ENCODE measurements at regions not wholly inside any gene's neighbourhood (a gene's known extent, or its start where the extent isn't known, plus 50 kb on each side); places are given as distances from the start of the nearest gene placed in this dataset.

GRCh38 chr22:47798229-47798628, 1035.8 kb downstream of the TBC1D22A start:
- H4K91ac ChIP-seq (ENCODE audit: insufficient read depth, low read depth, low read length): no peak overlapping the region
- H4K8ac ChIP-seq (ENCODE audit: low read depth in 2 of 2, low read length in 2 of 2): no peak overlapping the region
- H2BK20ac ChIP-seq (ENCODE audit: low read depth, low read length): no peak overlapping the region
- 40% methylated on average over 1 of the region's 4 CpGs; no CpG with 5 or more reads in 1 of the 2 experiments for WGBS, 2 experiments (ENCODE audit: extremely low coverage in 2 of 2, insufficient read length in 1 of 2)
- H2AK5ac ChIP-seq (ENCODE audit: low read depth, low read length): no peak overlapping the region
- no TSS peak for BruUV-seq (replicated peaks)
- no peak overlapping the region for H3K4ac ChIP-seq (ENCODE audit: low read depth, low read length)
- no peak overlapping the region for H2AK9ac ChIP-seq (replicated peaks; ENCODE audit: low read depth, low read length, poor library complexity)
- no peak overlapping the region for H3K56ac ChIP-seq (ENCODE audit: extremely low read depth, insufficient read depth, low read length)
- no peaks in the 10 kb centered on the region for H3K27me3 ChIP-seq (ENCODE audit: control insufficient read depth, insufficient read depth, low read length)
- CTCF ChIA-PET: no interaction called here
- no peak overlapping the region for H3K4me3 ChIP-seq (ENCODE audit: insufficient read depth, low read depth, low read length)
- no peak overlapping the region for H4K5ac ChIP-seq (ENCODE audit: low read depth, low read length)
- peaks cover 56% of the 10 kb centered on the region for H3K9me3 ChIP-seq (ENCODE audit: control insufficient read depth, insufficient read depth, low read length)
- H3K27ac ChIP-seq (ENCODE audit: insufficient read depth, low read length): no peak overlapping the region
- H2AFZ ChIP-seq (replicated peaks; ENCODE audit: low read length, poor library complexity): no peak overlapping the region
- H2BK15ac ChIP-seq (ENCODE audit: low read depth, low read length): no peak overlapping the region
- intact Hi-C loops (cut with micrococcal nuclease) (no loop called here), in situ Hi-C loops (cut with MboI; ENCODE audit: low sequenced_read_pairs) (no loop called here), dilution Hi-C loops (cut with HindIII; ENCODE audit: low sequenced_read_pairs, unreplicated experiment) (no loop called here)
- H3K4me1 ChIP-seq (ENCODE audit: control insufficient read depth, insufficient read depth, low read length): no peaks in the 10 kb centered on the region
- no peak overlapping the region for H3K4me2 ChIP-seq (ENCODE audit: low read depth, low read length)
- ATAC-seq (ENCODE audit: low read depth) (no peak), DNase-seq (no peak)
- POLR2A ChIA-PET (ENCODE audit: unreplicated experiment): no interaction called here
- no peak overlapping the region for H3K23ac ChIP-seq (ENCODE audit: low read depth, low read length)
- no peak overlapping the region for H3K14ac ChIP-seq (replicated peaks; ENCODE audit: low read depth, low read length)
- no peak overlapping the region for H3K18ac ChIP-seq (ENCODE audit: low read depth, low read length)
- TF ChIP-seq MXI1 (IDR thresholded peaks at IDR 0.05; ENCODE audit: borderline replicate concordance, low read depth, low read length): no peak
- no peak for TF ChIP-seq SMC3 (IDR thresholded peaks at IDR 0.05; ENCODE audit: low read depth, low read length)
- no peak for TF ChIP-seq FOS (IDR thresholded peaks at IDR 0.05; ENCODE audit: low read depth, low read length)
- TF ChIP-seq USF2 (IDR thresholded peaks at IDR 0.05; ENCODE audit: low read depth, low read length): no peak
- no peak for TF ChIP-seq BHLHE40 (IDR thresholded peaks at IDR 0.05; ENCODE audit: low read depth, low read length)
- TF ChIP-seq RFX5 (IDR thresholded peaks at IDR 0.05; ENCODE audit: low read depth, low read length): no peak
- TF ChIP-seq RAD21 (IDR thresholded peaks at IDR 0.05; ENCODE audit: low read length): no peak
- TF ChIP-seq MAZ (IDR thresholded peaks at IDR 0.05; ENCODE audit: borderline replicate concordance, low read depth, low read length): no peak
- TF ChIP-seq CTCF (conservative IDR thresholded peaks at IDR 0.05; ENCODE audit: low read depth, low read length): no peak
- no peak for TF ChIP-seq CEBPB (IDR thresholded peaks at IDR 0.05; ENCODE audit: low read depth, low read length)
- TF ChIP-seq CHD1 (IDR thresholded peaks at IDR 0.05; ENCODE audit: low read depth, low read length): no peak
- no peak for TF ChIP-seq POLR2A (IDR thresholded peaks at IDR 0.05; ENCODE audit: low read depth, low read length)
- TF ChIP-seq RCOR1 (IDR thresholded peaks at IDR 0.05; ENCODE audit: insufficient replicate concordance, low read length): no peak
- no peak for TF ChIP-seq ELK1 (IDR thresholded peaks at IDR 0.05; ENCODE audit: borderline replicate concordance, low read depth, low read length)
- TF ChIP-seq NFE2L2 (IDR thresholded peaks at IDR 0.05; ENCODE audit: low read depth, low read length): no peak
- TF ChIP-seq MAFK (IDR thresholded peaks at IDR 0.05; ENCODE audit: low read depth, low read length): no peak
- no peaks in the 10 kb centered on the region for H3K36me3 ChIP-seq (ENCODE audit: control insufficient read depth, insufficient read depth, low read length)
- H2BK5ac ChIP-seq (ENCODE audit: low read depth, low read length, poor library complexity, severe bottlenecking): no peak overlapping the region
- H3K9ac ChIP-seq (ENCODE audit: low read depth, low read length): no peak overlapping the region
- H2BK120ac ChIP-seq (ENCODE audit: low read depth, low read length): no peak overlapping the region
- H4K20me1 ChIP-seq (ENCODE audit: insufficient read depth, low read length): no peaks in the 10 kb centered on the region
- H3K9me1 ChIP-seq (ENCODE audit: insufficient read depth, low read length): no peaks in the 10 kb centered on the region
- no peaks in the 10 kb centered on the region for H3K79me1 ChIP-seq (ENCODE audit: low read depth in 1 of 2, low read length in 2 of 2)

Measured in IMR-90 (cell line).